WTC11 (cell line): ENCODE measurements at regions not wholly inside any gene's neighbourhood (a gene's known extent, or its start where the extent isn't known, plus 50 kb on each side); places are given as distances from the start of the nearest gene placed in this dataset.

Experiments
- CBFB ChIP-seq: sonication (generic); formaldehyde crosslinking; IDR thresholded peaks from 2 replicates; pipeline ENCODE4 v1.8.1; 2022; ENCODE audit warnings: mild to moderate bottlenecking, low read depth, missing genetic modification reagents
- ESRRA ChIP-seq: sonication (generic); formaldehyde crosslinking; IDR thresholded peaks from 2 replicates; pipeline ENCODE4 v1.8.1; 2022; ENCODE audit warnings: mild to moderate bottlenecking, missing genetic modification reagents, borderline replicate concordance
- FOXK1 ChIP-seq: sonication (generic); formaldehyde crosslinking; IDR thresholded peaks from 2 replicates; pipeline ENCODE4 v1.8.0; 2022; ENCODE audit warnings: mild to moderate bottlenecking, moderate library complexity, missing genetic modification reagents
- GABPB1 ChIP-seq: sonication (generic); formaldehyde crosslinking; IDR thresholded peaks from 2 replicates; pipeline ENCODE4 v1.8.1; 2023; ENCODE audit warnings: mild to moderate bottlenecking, missing genetic modification reagents
- JAZF1 ChIP-seq: fragments of 250-450 bp; sonication (Bioruptor Pico); IDR thresholded peaks from 2 replicates; pipeline ENCODE4 v1.9.0; 2021; ENCODE audit warnings: moderate library complexity, mild to moderate bottlenecking, inconsistent platforms
- MAX ChIP-seq: sonication (generic); formaldehyde crosslinking; IDR thresholded peaks from 2 replicates; pipeline ENCODE4 v1.8.0; 2022; ENCODE audit warnings: mild to moderate bottlenecking, missing genetic modification reagents
- SOX15 ChIP-seq: fragments of 250-450 bp; sonication (Bioruptor Pico); IDR thresholded peaks from 2 replicates; pipeline ENCODE4 v1.9.0; 2021; ENCODE audit warnings: mild to moderate bottlenecking
- TCF7 ChIP-seq: sonication (generic); formaldehyde crosslinking; IDR thresholded peaks from 2 replicates; pipeline ENCODE4 v1.8.0; 2022; ENCODE audit warnings: mild to moderate bottlenecking, low read depth, missing genetic modification reagents, moderate library complexity
- ZNF121 ChIP-seq: sonication (generic); formaldehyde crosslinking; IDR thresholded peaks from 2 replicates; pipeline ENCODE4 v1.8.0; 2023; ENCODE audit warnings: missing genetic modification reagents
- ZNF423 ChIP-seq: fragments of 250-450 bp; sonication (Bioruptor Pico); IDR thresholded peaks from 2 replicates; pipeline ENCODE4 v2.1.2; 2022; ENCODE audit warnings: mild to moderate bottlenecking, moderate library complexity
- TF ChIP-seq, protein P1 (sequence below): sonication (generic); formaldehyde crosslinking; IDR thresholded peaks from 2 replicates; pipeline ENCODE4 v1.8.1; 2023; ENCODE audit warnings: mild to moderate bottlenecking, moderate library complexity, missing genetic modification reagents
- TF ChIP-seq, protein P2 (sequence below): fragments of 200-600 bp; IDR thresholded peaks from 2 replicates; pipeline ENCODE4 v1.8.0; 2022; ENCODE audit warnings: antibody characterized with exemption
- TF ChIP-seq, protein P3 (sequence below): fragments of 250-450 bp; sonication (Bioruptor Pico); conservative IDR thresholded peaks from 2 replicates; pipeline ENCODE4 v1.9.0; 2021; ENCODE audit warnings: mild to moderate bottlenecking
- TF ChIP-seq, protein P4 (sequence below): fragments of 250-450 bp; sonication (Bioruptor Pico); IDR thresholded peaks from 2 replicates; pipeline ENCODE4 v1.9.0; 2021; ENCODE audit warnings: moderate library complexity, mild to moderate bottlenecking, inconsistent platforms, borderline replicate concordance

GRCh38 chrX:45771114-45771513, 570.4 kb upstream of the DIPK2B start:
- TF ChIP-seq FOXK1 (no peak), CBFB (CRISPR knock-in tag) (no peak), GABPB1 (no peak), MAX (CRISPR knock-in tag) (no peak), SOX15 (CRISPR knock-in tag) (no peak), JAZF1 (CRISPR knock-in tag) (no peak), ESRRA (CRISPR knock-in tag) (no peak), ZNF423 (CRISPR knock-in tag) (no peak), ZNF121 (no peak), TCF7 (CRISPR knock-in tag) (no peak)
- TF ChIP-seq, protein P1, sequence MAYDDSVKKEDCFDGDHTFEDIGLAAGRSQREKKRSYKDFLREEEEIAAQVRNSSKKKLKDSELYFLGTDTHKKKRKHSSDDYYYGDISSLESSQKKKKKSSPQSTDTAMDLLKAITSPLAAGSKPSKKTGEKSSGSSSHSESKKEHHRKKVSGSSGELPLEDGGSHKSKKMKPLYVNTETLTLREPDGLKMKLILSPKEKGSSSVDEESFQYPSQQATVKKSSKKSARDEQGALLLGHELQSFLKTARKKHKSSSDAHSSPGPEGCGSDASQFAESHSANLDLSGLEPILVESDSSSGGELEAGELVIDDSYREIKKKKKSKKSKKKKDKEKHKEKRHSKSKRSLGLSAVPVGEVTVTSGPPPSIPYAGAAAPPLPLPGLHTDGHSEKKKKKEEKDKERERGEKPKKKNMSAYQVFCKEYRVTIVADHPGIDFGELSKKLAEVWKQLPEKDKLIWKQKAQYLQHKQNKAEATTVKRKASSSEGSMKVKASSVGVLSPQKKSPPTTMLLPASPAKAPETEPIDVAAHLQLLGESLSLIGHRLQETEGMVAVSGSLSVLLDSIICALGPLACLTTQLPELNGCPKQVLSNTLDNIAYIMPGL = no peak
- TF ChIP-seq, protein P2, sequence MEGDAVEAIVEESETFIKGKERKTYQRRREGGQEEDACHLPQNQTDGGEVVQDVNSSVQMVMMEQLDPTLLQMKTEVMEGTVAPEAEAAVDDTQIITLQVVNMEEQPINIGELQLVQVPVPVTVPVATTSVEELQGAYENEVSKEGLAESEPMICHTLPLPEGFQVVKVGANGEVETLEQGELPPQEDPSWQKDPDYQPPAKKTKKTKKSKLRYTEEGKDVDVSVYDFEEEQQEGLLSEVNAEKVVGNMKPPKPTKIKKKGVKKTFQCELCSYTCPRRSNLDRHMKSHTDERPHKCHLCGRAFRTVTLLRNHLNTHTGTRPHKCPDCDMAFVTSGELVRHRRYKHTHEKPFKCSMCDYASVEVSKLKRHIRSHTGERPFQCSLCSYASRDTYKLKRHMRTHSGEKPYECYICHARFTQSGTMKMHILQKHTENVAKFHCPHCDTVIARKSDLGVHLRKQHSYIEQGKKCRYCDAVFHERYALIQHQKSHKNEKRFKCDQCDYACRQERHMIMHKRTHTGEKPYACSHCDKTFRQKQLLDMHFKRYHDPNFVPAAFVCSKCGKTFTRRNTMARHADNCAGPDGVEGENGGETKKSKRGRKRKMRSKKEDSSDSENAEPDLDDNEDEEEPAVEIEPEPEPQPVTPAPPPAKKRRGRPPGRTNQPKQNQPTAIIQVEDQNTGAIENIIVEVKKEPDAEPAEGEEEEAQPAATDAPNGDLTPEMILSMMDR = no peak
- TF ChIP-seq, protein P3, sequence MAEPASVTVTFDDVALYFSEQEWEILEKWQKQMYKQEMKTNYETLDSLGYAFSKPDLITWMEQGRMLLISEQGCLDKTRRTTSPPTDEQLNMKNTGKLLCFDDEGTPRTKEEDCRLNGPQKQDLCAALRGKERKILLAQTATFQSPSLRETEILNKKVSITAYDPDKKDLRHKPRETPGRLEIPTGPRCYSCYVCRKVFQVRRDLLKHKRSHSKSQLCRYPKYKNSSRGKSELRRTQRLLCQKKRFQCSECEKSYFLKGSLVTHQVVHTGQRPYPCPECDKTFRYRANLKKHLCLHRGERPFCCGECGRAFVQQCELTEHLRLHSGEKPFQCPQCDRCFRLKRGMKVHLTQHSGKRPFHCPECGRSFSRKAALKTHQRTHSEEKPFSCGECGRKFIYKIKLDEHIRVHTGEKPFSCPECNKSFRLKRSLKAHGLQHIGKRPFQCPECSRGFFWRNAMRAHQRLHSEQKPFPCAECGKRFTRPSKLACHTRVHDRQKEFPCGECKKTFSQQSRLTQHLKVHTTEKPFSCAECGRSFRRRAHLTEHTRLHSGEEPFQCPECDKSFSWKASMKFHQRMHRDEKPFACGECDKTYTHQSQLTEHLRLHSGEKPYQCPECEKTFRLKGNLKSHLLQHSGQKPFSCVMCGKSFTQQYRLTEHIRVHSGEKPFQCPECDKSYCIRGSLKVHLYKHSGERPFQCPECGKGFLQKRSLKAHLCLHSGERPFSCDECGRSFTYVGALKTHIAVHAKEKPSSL = no peak
- TF ChIP-seq, protein P4, sequence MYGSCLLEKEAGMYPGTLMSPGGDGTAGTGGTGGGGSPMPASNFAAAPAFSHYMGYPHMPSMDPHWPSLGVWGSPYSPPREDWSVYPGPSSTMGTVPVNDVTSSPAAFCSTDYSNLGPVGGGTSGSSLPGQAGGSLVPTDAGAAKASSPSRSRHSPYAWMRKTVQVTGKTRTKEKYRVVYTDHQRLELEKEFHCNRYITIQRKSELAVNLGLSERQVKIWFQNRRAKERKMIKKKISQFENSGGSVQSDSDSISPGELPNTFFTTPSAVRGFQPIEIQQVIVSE (CRISPR knock-in tag) = no peak
